Peyer's patch (tissue), 4 donors: ENCODE measurements at regions not wholly inside any gene's neighbourhood (a gene's known extent, or its start where the extent isn't known, plus 50 kb on each side); places are given as distances from the start of the nearest gene placed in this dataset.
"Not testable (repeated sequence)": the region's sequence is repeated elsewhere in the genome, so short reads cannot be mapped to it uniquely, and the experiment has no call there.

Experiments
- DNase-seq, 3 donors: peaks; one replicate each; pipeline ENCODE4 v3.0.0-alpha.2; 2017 to 2019
- H3K27ac ChIP-seq, 4 donors: fragments of 200-600 bp; sonication (generic); one replicate each; pipeline ENCODE4 v1.5.1; 2016 to 2019
- H3K27me3 ChIP-seq, 2 donors: fragments of 200-600 bp; sonication (generic); one replicate each; pipeline ENCODE4 v1.5.1; 2019
- H3K36me3 ChIP-seq, 3 donors: fragments of 200-600 bp; sonication (generic); one replicate each; pipeline ENCODE4 v1.5.1; 2016 to 2019
- H3K4me1 ChIP-seq, 4 donors: fragments of 200-600 bp; sonication (generic); one replicate each; pipeline ENCODE4 v1.5.1; 2016 to 2019
- H3K4me3 ChIP-seq, 4 donors: fragments of 200-600 bp; sonication (generic); 1 replicate in 3 of 4; 2 replicates in 1 of 4; pipeline ENCODE4 v1.5.1; 2016 to 2019; ENCODE audit warnings: mild to moderate bottlenecking in 1 of 4
- H3K9me3 ChIP-seq, 4 donors: fragments of 200-600 bp; sonication (generic); one replicate each; pipeline ENCODE4 v1.5.1; 2016 to 2019; ENCODE audit warnings: mild to moderate bottlenecking in 1 of 4
- POLR2A ChIP-seq, 2 donors: fragments of 450-650 bp; IDR thresholded peaks; one replicate each; pipeline ENCODE4 v1.5.1; 2017; ENCODE audit warnings: antibody characterized with exemption in 2 of 2, mild to moderate bottlenecking in 2 of 2, moderate library complexity in 2 of 2
- TF ChIP-seq, protein P1 (sequence below), 6 experiments: fragments of 450-650 bp in 4 of 6; fragments of 200-600 bp in 2 of 6; sonication (generic) in 1 of 6; IDR thresholded peaks; one replicate each; pipeline ENCODE4 v1.5.1; 2017 to 2019; ENCODE audit warnings: antibody characterized with exemption in 6 of 6, mild to moderate bottlenecking in 3 of 6, moderate library complexity in 1 of 6

DNA sequence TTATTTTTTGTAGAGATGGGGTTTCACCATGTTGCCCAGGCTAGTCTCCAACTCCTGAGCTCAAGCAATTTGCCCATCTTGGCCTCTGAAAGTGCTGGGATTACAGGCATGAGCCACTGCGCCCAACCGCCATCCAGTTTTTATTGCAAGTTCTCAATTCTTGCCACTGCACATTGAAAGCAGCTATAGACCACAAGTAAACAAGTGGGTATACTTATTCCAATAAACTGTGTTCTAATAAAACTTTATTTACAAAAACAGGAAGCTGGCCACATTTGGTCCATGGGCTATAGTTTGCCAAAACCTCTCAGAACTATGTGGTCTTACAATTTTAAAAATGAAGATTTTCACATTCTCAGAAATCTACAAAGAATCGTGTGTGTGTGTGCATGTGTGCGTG lies 313.6 kb upstream of the RASGEF1B start:
- no peak overlapping the region for H3K4me3 ChIP-seq
- TF ChIP-seq, protein P1, sequence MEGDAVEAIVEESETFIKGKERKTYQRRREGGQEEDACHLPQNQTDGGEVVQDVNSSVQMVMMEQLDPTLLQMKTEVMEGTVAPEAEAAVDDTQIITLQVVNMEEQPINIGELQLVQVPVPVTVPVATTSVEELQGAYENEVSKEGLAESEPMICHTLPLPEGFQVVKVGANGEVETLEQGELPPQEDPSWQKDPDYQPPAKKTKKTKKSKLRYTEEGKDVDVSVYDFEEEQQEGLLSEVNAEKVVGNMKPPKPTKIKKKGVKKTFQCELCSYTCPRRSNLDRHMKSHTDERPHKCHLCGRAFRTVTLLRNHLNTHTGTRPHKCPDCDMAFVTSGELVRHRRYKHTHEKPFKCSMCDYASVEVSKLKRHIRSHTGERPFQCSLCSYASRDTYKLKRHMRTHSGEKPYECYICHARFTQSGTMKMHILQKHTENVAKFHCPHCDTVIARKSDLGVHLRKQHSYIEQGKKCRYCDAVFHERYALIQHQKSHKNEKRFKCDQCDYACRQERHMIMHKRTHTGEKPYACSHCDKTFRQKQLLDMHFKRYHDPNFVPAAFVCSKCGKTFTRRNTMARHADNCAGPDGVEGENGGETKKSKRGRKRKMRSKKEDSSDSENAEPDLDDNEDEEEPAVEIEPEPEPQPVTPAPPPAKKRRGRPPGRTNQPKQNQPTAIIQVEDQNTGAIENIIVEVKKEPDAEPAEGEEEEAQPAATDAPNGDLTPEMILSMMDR (IDR thresholded peaks at IDR 0.05) = no peak
- TF ChIP-seq POLR2A (IDR thresholded peaks at IDR 0.05) = no peak
- H3K27me3 ChIP-seq = no peaks in the 10 kb centered on the region
- no peaks in the 10 kb centered on the region for H3K36me3 ChIP-seq
- no peak overlapping the region for H3K27ac ChIP-seq
- no peaks in the 10 kb centered on the region for H3K9me3 ChIP-seq
- no peak for DNase-seq
- no peaks in the 10 kb centered on the region for H3K4me1 ChIP-seq

DNA sequence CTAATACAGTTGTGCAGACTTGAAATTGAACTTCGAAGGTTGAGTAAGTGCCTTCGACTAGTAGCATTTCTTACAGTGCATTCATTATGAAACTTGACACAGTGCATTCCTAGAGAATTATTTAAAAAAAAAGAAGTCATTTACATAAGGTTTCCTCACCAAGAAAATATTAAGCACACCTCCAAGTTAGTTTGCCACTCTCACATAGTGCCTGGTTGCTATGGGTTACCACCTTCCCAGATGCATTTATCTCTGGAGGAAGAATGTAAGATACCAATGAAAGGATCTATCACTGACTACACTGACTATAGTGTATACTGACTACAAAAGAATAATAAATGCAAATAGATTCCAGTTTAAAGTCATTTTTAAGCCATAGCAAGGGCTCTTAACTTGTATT lies 311.9 kb upstream of the RASGEF1B start:
- no peak for TF ChIP-seq POLR2A (IDR thresholded peaks at IDR 0.05)
- no peaks in the 10 kb centered on the region for H3K36me3 ChIP-seq
- H3K4me3 ChIP-seq = no peak overlapping the region
- no peak overlapping the region for H3K27ac ChIP-seq
- no peaks in the 10 kb centered on the region for H3K4me1 ChIP-seq
- no peak for DNase-seq
- H3K9me3 ChIP-seq = no peaks in the 10 kb centered on the region
- H3K27me3 ChIP-seq = no peaks in the 10 kb centered on the region

DNA sequence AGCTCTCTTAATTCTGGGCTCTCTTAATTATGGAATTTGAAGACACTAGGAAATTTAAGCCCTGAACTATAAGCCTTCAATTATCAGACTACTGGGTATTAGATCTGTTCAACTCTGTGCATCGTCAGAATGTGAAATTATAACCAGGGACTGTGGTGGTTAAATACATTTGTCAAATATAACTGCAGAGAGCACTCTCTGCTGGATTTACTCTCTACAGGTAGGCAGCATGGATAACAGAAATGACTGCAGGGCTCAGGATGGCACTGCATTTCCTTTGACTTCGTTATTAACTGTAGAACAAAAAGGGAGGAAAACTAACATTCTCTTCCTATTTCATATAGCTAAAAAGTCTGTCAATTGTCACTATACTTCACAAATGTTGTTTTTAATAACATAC lies 310.1 kb upstream of the RASGEF1B start:
- DNase-seq = no peak
- no peak overlapping the region for H3K4me3 ChIP-seq
- H3K27ac ChIP-seq = no peak overlapping the region
- H3K27me3 ChIP-seq = no peaks in the 10 kb centered on the region
- TF ChIP-seq, protein P1 (IDR thresholded peaks at IDR 0.05) = no peak
- no peak for TF ChIP-seq POLR2A (IDR thresholded peaks at IDR 0.05)
- no peaks in the 10 kb centered on the region for H3K36me3 ChIP-seq
- no peaks in the 10 kb centered on the region for H3K4me1 ChIP-seq
- H3K9me3 ChIP-seq = no peaks in the 10 kb centered on the region

DNA sequence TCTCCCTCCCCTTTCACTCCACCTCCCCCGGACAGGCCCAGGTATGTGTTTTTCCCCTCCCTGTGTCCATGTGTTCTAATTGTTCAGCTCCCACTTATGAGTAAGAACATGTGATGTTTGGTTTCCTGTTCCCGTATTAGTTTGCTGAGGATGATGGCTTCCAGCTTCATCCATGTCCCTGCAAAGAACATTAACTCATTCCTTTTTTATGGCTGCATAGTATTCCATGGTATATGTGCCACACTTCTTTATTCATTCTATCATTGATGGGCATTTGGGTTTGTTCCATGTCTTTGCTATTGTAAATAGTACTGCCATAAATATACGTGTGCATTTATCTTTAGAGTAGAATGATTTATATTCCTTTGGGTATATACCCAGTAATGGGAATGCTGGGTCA lies 306.0 kb upstream of the RASGEF1B start:
- DNase-seq, H3K9me3 ChIP-seq, H3K4me3 ChIP-seq, H3K36me3 ChIP-seq, H3K27ac ChIP-seq, H3K4me1 ChIP-seq, H3K27me3 ChIP-seq: not testable (repeated sequence)

DNA sequence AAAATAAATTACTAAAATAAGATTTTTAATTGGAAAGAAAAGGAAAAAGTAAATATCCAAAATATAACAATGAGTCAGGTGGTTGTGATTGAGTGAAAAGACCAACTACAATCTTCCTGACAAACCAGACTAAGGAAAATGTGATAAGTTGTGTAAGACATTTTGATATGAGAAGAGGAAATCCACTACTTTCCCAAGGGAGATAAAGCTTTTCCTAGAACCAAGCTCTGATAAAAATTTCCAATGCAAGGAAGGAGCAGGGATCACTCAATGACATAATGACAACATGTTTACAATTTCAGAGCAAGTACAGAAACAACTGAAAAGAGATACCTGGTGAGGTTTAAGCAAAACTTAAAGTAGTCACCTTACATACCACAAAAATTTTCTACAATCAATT lies 305.1 kb upstream of the RASGEF1B start:
- Histone ChIP-seq H3K27me3 (no peaks in the 10 kb centered on the region), H3K4me3 (no peak overlapping the region), H3K4me1 (no peaks in the 10 kb centered on the region), H3K36me3 (no peaks in the 10 kb centered on the region), H3K9me3 (no peaks in the 10 kb centered on the region), H3K27ac (no peak overlapping the region)
- DNase-seq = no peak
- no peak for TF ChIP-seq POLR2A (IDR thresholded peaks at IDR 0.05)
- TF ChIP-seq, protein P1 (IDR thresholded peaks at IDR 0.05) = no peak

DNA sequence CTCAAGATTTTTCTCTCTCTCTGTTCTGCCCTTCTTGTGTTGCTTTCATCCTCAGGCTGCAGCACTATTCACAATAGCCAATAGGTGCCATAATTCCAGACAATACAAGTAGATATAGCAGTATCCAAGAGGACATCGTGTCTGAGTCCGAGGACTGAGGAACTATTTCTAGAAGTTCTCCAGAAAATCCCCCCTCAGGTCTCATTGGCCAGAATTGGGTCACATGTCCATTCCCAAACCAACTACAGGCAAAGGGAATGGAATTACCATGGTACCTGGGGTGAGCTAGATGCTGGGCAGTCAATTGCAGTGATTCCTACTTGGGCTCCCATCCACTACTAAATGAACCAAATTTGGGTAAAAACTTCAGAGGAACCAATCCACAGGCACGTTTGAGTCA lies 301.9 kb upstream of the RASGEF1B start:
- no peaks in the 10 kb centered on the region for H3K4me1 ChIP-seq
- H3K36me3 ChIP-seq = no peaks in the 10 kb centered on the region
- DNase-seq = no peak
- H3K9me3 ChIP-seq = no peaks in the 10 kb centered on the region
- no peak for TF ChIP-seq POLR2A (IDR thresholded peaks at IDR 0.05)
- TF ChIP-seq, protein P1 (IDR thresholded peaks at IDR 0.05) = no peak
- H3K27ac ChIP-seq = no peak overlapping the region
- no peak overlapping the region for H3K4me3 ChIP-seq
- H3K27me3 ChIP-seq = no peaks in the 10 kb centered on the region

DNA sequence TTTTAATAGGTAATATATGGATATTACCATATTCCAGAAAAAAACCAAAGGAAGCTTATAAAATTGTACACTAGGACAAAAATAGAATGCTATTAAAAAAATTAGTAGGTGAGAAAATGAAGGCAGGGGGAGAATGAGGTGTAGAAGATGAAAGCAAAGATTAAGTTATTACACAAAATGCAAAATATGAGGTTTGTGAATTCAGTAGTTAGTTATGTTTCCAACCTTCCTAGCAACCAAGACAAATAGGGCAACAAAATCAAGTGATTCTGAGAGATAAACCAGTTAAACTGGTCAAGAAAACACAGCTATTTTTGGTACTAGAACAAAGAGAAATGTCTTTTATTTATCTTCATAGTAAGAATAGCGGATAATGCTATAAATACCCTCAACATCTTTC lies 300.0 kb upstream of the RASGEF1B start:
- Histone ChIP-seq H3K27me3 (no peaks in the 10 kb centered on the region), H3K4me3 (no peak overlapping the region), H3K36me3 (no peaks in the 10 kb centered on the region), H3K27ac (no peak overlapping the region), H3K9me3 (no peaks in the 10 kb centered on the region), H3K4me1 (no peaks in the 10 kb centered on the region)
- no peak for TF ChIP-seq POLR2A (IDR thresholded peaks at IDR 0.05)
- TF ChIP-seq, protein P1 (IDR thresholded peaks at IDR 0.05) = no peak
- no peak for DNase-seq
